GM23248 (cell line): ENCODE measurements at regions not wholly inside any gene's neighbourhood (a gene's known extent, or its start where the extent isn't known, plus 50 kb on each side); places are given as distances from the start of the nearest gene placed in this dataset.
"Not testable (repeated sequence)": the region's sequence is repeated elsewhere in the genome, so short reads cannot be mapped to it uniquely, and the experiment has no call there.

ENCODE experiments used
- EZH2 ChIP-seq: fragments of 200-600 bp; sonication (generic); IDR thresholded peaks from 2 replicates; pipeline ENCODE4 v1.6.1; 2018; ENCODE audit warnings: antibody characterized with exemption, mild to moderate bottlenecking; ENCODE audit not compliant: insufficient read depth, poor library complexity, severe bottlenecking
- EZH2phosphoT487 ChIP-seq: fragments of 200-600 bp; sonication (generic); IDR thresholded peaks from 2 replicates; pipeline ENCODE4 v1.6.1; 2018; ENCODE audit warnings: antibody characterized with exemption, moderate library complexity, mild to moderate bottlenecking, low read depth; ENCODE audit not compliant: insufficient read depth

DNA sequence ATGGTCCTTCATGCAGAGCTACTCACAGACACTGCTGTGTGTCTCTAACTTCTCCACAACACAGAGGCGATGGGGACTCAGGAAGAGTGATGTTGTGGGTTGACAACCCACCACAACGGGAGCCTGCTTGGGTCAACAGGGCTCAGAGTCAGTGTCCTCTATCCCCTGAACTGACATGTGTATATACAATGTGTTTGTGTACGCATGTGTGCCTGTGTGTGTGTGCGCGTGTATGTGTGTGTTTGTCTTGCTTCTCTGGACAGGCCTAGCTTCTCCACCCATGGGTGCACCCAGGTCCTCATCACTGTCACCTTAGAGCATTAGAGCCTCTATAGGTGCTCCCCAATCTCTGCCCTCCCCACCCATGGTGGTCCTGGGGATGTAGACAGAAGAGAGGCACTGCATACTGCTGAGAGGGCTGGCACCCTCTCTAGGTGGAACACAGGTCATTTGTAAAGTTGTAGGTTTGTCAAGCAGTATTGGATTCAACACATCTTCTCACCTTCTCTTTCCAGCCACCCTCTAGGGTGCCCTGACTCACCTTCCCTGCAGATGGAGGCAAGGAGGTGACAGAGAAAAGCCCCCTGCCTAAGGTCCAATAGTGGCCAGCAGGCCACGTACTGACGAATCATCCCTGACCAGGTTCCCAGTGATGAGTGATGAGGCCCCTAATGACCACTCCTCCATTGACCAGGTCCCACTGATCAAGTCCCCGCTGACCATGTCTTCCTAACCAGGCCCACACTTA lies 249.5 kb downstream of the CWH43 start:
- TF ChIP-seq EZH2, EZH2phosphoT487: not testable (repeated sequence)
